Inflammatory macrophage treated with lipopolysaccharide for 1 hour (primary cell): ENCODE measurements at regions not wholly inside any gene's neighbourhood (a gene's known extent, or its start where the extent isn't known, plus 50 kb on each side); places are given as distances from the start of the nearest gene placed in this dataset.

Experiments
- DNase-seq, 2 donors: peaks; one replicate each; pipeline ENCODE4 v3.0.0-alpha.2; 2020 to 2022

DNA sequence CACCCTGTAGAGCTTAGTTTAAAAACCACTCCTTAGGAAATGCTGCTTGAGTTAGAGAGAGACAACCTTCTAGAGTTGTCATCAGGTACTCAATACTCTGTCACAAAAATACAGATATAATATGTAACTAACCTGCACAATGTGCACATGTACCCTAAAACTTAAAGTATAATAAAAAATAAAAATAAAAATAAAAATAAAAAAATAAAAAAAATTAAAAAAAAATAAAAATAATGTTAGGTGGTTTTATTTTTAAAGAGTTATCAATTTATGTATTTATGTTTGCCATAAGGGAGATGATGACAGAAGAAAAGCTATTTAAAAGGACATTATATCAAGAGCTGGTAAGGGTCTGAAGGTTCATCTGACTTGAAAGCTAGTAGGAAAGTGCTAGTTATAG is 397.9 kb downstream of the TMA16 start:
- DNase-seq = no peak

DNA sequence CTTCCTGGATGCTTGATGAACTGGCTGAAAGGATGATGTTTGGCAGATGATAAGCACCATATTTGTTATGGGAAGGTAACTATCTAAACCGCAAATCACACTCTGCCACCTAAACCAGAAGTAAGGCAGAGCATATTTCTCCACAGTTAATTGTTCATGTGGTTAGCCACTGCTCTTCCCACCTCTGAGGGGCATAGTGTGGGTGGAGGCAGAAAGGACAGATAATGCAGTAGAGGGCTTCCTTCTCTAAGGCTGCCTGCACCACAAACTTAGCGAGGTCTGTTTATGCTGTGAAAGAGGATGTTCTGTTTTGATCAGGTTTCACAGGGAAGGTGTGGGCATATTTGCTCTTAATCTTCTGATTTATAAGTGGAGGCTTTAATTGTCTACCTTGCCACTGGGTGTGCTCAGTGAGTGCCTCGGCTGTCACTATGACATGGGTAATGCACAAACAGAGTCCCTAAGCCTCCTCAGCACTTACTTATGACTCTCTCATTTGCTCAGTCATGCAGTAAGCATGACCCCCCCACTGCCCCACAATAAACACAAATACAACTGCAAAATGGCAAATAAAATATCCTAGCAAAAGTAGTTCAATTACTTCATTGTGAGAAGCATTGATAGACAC is 401.0 kb downstream of the TMA16 start:
- no peak for DNase-seq

DNA sequence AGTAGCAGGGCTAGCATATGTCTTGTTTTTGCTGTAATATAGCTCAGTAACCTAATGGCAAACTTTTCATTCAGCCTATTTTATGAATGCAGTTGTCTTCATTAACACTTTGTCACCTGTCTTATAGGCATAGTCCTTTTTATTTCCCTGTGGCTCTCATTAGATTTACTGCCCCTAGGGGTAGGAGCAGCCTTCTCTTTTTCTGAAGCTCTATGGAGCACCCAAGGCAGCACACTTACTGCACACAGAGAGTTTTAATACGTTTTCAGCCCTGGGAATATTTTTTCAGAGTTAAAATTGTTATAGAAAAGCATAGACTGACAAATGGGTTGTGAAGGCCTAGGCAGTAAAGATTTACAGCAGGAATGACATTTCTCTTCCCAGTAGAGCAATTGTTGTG is 406.8 kb downstream of the TMA16 start:
- no peak for DNase-seq

DNA sequence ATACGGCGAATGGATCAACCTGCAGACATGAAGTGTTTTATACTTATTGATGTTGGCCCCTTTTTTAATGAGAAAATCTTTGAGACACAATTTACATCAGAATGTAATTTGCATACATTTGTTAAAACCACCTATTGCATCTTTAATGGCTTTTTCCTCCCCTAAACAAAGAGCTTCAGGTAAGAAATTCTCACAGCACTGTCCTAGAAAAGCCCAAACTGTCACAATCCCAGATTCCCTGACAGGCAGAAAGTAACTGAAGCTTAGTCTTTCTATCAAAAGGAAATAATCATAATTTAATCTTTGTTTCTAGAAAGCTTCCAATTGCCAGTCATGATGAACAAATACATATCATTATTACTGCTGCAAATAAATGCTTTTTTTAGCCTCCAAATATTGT is 407.9 kb downstream of the TMA16 start:
- no peak for DNase-seq

DNA sequence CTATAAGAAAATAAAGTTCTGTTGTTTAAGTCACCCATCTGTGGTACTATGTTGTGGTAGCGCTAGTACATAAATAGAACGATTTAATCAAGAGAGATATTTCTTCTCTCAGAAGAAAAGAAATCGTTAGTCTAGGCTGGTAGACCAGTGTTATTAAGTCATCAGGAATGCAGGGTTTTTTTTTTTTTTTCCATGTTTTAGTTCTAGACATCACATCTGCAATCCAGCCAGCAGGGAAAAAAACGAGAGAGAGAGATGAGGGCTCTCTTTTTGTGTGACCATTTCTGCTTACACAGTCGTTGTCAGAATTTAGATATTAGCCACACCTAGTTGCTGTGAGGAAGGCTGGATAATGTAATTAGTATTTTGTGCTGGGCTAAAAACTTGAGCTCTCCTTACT is 417.4 kb downstream of the TMA16 start:
- no peak for DNase-seq

DNA sequence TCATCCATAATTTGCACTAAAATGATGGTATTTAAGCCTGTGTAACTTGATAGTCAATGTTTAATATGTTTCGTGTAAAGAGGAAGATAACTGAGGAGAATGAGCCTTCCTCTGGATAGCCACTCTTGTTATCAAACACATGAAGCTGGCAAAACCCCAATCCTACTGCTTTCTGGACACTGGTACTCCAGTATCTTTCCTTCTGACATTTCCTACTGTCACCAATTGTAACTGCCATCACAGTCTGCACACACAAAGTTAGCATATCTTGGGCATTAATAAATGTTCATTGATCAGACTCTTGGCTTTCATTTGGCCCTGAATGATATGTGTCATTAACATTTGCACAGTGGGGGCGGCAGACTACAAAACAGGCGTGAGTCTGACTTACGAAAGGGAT is 419.1 kb downstream of the TMA16 start:
- no peak for DNase-seq

DNA sequence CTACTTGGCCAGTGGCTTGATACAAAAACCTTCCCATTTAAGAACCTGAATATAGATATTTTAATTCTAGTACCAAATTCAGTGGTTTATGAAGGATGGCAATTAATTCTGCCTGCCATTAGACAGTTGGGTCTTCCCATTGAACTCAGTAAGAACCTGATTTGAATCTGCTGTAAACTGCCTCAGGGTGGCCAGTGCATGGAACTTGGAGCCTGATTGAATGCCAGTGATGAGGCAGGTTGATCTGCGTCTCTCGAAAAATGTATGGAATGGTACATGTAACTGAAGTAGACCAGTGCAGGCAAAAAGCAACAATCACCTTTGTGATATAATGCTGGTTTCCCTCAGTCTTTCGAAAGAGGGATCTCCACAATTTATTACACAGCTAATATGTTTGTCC is 421.4 kb downstream of the TMA16 start:
- DNase-seq = no peak

DNA sequence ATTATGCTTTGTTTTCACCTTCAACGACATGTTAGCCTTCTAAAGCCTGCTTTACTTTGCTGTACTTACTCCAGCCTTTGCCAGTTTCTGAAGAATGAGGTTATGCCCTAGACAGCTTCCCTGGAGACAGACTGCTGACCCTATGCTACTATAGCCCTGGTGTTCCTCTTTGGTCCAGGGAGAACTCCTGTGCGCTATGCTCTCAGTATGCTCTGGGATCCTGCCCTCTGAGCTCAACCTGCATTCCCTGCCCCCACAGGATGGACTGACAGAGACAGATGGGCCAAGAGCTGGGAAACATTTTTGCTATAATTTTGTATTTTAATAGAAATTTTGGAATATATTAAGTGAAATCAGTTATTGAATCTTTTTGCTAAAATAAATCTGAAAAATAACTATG is 425.9 kb downstream of the TMA16 start:
- DNase-seq = no peak

DNA sequence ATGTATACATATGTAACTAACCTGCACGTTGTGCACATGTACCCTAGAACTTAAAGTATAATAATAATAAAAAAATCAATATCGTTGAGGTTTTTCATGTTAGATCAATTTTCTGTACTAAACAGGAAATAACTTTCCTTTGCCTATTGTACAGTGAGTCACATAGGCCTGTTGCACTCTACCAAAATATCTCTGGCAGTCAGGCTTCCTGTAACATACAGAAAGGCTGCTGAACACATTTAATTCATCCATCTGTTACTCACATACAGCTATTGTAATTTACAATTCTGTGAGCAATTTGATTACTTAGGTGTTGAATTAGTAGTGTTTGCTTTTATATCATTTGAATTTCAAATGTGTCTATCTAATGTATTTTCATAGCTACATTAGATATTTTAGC is 427.8 kb downstream of the TMA16 start:
- DNase-seq = no peak

DNA sequence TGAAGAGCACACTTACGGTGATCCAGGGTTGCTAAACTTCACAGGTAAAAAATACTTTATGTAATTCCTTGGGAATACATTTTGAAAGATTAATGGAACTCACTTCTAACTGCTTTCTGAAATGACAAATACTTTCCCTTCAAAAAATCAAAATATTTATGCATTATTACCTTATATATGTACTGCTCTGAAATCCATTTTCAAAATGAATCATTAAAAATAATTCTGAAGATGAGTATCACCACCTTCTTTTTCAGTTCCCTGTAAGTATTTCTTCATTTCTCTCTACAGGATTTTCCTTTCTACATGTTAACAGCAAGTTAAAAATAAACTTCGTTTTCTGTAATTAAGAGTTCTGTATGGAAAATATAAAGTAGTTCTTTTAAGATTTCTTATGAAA is 428.6 kb downstream of the TMA16 start:
- no peak for DNase-seq

DNA sequence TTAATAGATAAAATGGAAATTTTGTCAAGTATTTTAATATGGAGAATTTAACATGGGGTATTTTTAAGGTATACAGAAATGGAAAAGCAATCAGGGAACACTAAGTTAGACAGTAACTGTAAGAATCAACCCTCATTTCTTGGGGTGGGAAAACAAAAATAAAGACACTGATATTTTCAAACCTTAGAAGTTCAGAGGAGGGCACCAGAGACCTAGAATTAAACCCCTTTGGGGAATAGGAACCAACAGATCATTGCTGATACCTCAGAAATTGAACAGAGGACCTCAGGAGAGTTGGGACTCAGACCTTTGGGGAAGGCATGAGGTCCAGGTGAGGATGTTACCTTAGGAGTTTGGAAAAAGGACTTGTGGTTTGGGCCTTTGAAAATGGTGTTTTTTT is 435.6 kb downstream of the TMA16 start:
- no peak for DNase-seq

DNA sequence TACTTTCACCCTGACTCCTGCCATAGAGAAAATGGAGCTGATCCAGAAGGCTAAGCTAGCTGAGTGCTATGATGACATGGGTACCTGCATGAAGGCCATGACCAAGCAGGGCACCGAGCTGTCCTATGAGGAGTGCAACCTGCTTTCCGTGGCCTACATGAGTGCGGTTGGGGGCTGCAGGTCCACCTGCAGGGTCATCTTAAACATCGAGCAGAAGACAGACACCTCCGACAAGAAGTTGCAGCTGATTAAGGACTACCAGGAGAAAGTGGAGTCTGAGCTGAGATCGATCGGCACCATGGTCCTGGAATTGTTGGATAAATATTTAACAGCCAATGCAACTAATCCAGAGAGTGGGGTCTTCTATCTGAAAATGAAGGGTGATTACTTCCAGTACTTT is 438.0 kb downstream of the TMA16 start:
- DNase-seq = no peak

DNA sequence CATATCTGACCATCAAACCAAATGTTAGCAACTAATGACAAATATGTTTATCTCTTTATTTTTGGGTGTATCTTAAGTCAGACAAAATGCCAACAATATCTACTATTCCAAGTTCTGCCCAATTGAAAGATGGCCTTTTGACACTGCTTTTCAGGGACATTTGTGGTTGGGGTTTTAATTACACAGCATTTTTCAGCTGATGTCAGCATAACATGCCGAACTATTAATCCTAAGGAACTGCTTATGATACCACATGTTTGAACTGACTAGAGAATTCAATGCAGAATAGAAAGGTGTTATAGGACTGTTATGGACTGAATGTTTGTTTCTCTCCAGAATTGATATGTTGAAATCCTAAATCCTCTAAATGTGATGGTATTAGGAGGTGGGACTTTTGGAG is 445.1 kb downstream of the TMA16 start:
- no peak for DNase-seq

DNA sequence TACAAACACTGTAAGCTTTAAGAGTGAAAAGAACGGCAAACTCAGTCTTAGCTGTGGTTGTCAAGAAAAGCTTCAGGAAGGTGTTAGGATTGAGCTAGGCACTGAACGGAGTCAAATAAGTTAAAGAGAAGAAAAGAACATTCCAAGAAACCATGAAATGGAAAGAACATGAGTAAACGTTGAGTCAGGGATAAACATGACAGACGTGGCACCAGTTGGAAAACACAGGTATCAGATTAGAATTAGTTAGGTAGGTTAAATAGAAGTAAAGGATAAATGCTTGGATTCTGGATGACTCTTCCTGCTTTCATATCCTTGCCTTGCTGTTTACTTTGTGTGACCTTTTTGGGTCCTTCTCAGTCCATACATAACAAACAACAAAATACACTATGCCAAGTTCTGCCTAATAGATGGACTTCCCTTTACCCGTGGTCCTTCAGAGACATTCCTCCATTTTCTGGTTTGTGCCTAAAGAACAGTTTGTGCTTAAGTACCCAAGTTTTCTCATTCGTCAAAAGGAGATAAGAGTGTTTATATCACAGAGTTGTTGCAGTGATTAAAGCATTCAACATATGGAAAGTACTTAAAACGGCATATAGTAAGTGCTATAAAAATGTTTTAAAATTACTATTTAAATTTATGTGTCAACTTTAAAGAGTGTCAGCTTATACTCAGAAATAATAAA is 446.9 kb downstream of the TMA16 start:
- no peak for DNase-seq

DNA sequence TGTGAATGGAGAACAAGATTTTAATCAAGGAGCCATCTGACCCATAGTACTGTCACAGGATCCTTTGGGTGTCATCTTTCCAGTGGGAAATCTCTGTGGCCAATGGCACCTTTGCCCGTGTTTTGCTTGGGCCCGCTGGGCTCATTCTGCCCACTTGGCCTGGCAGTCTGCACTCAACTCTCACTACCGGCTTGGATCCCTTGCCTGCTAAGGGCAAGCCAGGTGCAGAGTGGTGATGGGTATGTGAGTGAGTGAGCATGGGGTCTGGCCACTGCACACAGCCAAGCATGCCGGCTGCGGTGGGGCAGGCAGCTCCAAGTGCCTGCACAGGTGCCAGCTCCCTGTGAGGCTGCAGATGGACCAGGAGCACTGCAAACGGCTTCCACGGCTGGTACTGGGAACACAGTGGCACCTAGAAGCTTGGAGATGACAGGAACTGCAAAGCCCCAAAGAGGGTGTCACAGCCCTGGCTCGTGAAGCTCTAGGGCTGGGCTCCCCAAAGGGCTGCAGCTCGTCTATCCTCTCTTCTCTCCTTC is 454.5 kb downstream of the TMA16 start:
- no peak for DNase-seq

DNA sequence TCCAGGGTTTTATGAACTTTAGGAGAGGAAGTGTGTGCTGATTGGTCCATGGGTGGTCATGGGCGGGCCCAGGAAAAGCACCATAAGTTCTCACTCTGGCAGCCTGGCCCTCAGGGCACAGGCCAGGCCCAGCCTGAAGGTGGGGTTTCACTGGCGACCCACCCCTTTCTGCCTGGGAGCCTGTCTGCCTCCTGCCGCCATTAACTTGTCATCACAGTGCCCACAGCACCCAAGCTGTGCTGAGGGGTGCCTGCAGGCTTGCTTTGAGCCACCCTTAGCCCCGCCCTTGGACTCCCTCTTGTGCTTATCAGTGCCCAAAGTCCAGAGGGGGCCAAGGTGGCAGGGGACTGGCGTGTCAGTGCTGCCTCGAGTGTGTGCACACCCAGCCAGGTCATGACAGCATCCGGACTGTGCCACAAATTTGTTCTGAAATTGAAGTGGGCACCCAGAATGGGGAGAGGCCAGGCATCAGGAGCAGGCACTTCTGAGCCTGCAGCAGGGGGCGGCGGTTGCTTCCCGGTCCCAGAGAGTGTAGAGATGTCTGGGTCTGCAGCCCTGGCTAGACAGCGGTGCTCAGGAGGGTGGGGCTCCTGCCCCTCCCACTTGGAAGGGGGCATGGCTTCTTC is 455.6 kb downstream of the TMA16 start:
- DNase-seq = no peak

DNA sequence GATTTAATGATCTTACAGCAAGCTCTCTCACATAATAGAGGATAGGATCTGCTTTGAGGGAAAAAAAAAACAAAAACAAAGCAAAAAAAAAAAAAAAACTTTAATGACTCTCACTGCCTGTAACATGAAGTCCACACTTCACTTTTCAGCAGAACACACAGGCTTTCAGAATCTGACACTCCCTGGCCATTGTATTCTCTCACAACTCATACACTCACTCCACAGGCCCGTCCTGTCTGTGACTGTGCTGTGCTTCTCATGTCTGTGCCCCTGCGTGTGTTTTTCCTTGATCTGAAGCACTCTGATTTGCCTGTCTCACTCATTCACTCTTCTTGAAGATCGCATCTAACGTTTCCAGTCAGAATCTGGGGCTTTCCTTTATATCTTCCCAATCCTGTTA is 460.8 kb downstream of the TMA16 start:
- DNase-seq = no peak

DNA sequence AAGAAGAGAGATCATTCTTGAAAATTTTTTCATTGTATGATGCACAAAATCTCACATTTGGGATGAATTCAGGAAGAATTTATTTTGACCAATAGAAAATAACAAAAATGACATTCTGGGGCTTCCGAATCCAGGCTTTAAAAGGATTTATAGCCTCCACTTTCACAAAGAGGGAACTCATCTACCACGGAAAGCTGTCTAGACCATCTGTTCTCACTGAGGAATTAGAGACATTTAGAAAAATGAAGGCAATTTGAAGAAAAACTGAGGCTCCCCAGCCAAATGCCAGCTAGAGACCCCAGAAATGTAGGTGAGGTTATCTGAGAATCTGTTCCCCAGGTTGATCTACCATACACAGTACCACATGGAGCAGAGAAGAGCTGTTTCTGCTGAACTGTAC is 464.3 kb downstream of the TMA16 start:
- DNase-seq = no peak

DNA sequence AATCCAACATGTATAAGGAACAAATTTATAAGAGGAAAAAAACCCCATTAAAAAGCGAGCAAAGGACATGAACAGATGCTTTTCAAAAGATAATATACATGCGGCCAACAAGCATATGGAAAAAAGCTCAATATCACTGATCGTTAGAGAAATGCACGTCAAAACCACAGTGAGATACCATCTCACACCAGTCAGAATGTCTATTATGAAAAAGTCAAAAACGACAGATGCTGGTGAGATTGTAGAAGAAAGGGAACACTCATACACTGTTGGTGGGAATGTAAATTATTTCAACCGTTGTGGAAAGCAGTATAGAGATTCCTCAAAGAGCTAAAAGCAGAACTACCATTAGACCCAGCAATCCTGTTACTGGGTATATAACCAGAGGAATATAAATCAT is 465.4 kb downstream of the TMA16 start:
- DNase-seq = no peak

DNA sequence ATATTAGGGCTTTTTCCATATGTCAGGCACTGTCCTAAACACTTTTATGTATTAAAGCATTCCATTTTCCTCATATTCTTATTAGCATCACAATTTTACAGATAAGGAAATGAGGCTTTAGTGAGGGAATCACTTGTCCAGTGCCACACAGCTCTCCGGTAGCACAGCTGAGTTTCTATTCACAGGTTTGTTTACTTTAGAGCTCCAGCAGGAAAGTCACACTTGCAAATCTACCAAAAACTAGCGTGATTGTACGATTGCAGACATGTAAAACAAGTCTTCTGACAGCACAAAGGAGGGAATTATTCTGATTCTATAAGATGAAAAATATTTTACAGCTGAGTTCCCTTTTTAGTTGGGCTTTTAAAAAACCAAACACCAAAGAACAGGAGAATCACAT is 472.1 kb downstream of the TMA16 start:
- no peak for DNase-seq

DNA sequence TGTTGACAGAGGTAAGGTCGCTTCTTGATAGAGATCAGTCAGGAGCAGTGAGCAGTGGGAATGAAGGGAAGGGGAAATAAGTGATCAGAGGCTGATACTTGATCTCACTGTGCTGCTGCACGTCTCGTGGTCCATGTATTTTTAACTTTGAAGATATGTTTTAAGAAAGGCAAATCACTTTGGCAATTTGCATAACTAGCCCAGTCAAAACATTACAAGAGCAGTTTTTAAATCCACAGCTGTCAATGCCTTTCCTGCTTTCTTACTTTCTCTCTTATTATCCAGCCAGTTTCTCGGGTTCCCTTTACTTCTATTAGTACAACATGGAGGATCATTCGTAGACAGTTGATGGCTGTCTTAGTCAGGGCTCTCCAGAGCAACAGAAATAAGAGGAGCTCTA is 472.8 kb downstream of the TMA16 start:
- no peak for DNase-seq

DNA sequence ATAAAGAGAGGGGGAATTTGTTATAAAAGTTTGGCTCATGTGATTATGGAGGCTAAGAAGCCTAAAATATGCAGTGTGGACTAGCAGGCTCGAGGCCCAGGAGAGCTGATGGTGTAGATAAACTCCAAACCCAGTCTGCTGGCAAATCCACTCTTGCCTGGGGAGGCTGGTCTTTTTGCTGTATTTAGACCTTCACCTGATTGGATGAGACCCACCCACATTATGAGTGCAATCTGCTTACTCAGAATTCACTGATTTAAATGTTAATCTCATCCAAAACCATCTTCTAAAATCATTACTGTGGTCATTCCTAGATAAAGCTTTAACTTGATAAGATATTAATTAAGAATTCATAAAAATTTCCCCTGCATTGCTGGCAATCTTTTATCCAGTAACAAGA is 473.2 kb downstream of the TMA16 start:
- DNase-seq = no peak

DNA sequence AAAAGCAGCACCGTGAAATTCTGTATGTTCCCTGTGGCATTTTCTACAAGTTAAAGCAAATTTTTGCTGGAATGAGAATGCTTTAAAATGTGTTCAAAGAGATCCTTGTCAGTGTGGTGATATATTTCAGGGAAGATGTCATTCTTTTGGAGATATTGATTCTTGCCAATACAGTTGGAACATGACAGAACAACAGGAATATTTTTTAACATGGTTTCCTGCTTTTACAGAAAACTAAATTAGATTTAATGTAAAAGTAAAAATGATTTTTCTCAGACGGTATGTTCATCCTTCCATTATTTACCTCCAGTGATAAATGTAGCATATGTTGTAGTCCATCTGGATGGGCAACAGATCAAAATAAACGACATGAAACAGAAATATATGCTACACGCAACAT is 474.8 kb downstream of the TMA16 start:
- no peak for DNase-seq

DNA sequence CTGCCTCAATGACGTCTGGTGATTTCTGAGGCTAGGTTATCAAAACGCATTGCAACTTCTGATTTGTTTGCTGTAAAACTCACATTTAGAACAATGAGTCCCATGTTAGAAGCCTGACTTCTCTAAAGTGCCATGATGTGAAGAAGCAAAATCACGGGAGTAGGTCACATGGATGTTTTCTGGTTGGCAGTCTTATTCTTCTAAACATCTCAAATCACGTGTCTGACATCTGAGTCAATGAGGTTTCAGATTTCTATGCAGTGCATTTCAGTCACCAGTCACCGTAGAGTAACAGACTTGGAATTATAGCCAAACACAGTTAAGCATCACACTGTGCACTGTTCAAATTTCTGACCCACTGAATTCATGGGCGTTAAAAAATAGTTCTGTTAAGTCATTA is 482.1 kb downstream of the TMA16 start:
- DNase-seq = no peak

DNA sequence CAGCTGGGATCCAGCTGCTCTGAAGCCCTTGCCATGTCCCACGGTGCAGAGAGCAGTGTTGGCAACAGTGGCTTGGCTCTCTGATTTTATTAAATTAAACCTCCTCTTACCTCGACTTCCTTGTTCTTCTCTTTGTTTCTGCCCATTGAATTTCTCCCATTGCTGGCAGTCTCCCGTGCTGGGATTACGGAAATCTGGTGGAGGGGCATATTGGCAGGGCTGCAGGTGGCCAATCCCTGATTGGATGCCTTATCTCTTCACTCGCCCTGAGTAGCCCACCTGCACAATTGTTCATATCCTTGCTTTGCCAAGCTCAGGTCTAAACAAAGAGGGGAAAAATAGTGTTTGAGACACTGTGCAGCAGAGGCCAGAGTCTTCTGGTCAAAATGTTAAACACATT is 493.9 kb downstream of the TMA16 start:
- DNase-seq = no peak
